Cardiac fibroblast (primary cell): ENCODE measurements at regions not wholly inside any gene's neighbourhood (a gene's known extent, or its start where the extent isn't known, plus 50 kb on each side); places are given as distances from the start of the nearest gene placed in this dataset.

Experiments used
- DNase-seq, 2 donors: peaks; one replicate each; pipeline versions ENCODE4 v3.0.0 to v3.0.0-alpha.2; 2010; ENCODE audit warnings: low read depth in 2 of 2
- H3K4me3 ChIP-seq, 2 donors: replicated peaks in 1 of 2; 1 replicate in 1 of 2; 2 replicates in 1 of 2; pipeline ENCODE4 v1.5.1; 2011; ENCODE audit warnings: low read depth in 2 of 2, low read length in 2 of 2, mild to moderate bottlenecking in 2 of 2, moderate library complexity in 1 of 2
- CTCF ChIP-seq: IDR thresholded peaks from one replicate; pipeline ENCODE4 v1.5.1; 2011; ENCODE audit warnings: low read depth, mild to moderate bottlenecking, low read length, inconsistent platforms

GRCh38 chr1:83742446-83742845, 256.5 kb downstream of the TTLL7 start:
- no peak for TF ChIP-seq CTCF
- DNase-seq: no peak
- H3K4me3 ChIP-seq: no peak overlapping the region

- no peak for DNase-seq
- no peak overlapping the region for H3K4me3 ChIP-seq
- no peak for TF ChIP-seq CTCF
Measured at GRCh38 chr1:83741770-83742169, 257.2 kb downstream of the TTLL7 start.

- TF ChIP-seq CTCF: no peak
- no peak overlapping the region for H3K4me3 ChIP-seq
- DNase-seq: no peak
Measured at GRCh38 chr1:83741348-83741747, 257.6 kb downstream of the TTLL7 start.

- no peak overlapping the region for H3K4me3 ChIP-seq
- no peak for TF ChIP-seq CTCF
- DNase-seq: no peak
Measured at GRCh38 chr1:83735526-83735925, 263.4 kb downstream of the TTLL7 start.

GRCh38 chr1:83734420-83734819, 264.5 kb downstream of the TTLL7 start:
- no peak overlapping the region for H3K4me3 ChIP-seq
- no peak for DNase-seq

GRCh38 chr1:83725735-83726360, 273.1 kb downstream of the TTLL7 start:
- TF ChIP-seq CTCF: no peak
- no peak for DNase-seq

More at GRCh38 chr1:83734420-83734819, 264.5 kb downstream of the TTLL7 start:
- no peak for TF ChIP-seq CTCF

GRCh38 chr1:83718338-83718737, 280.6 kb downstream of the TTLL7 start:
- no peak for DNase-seq
- no peak overlapping the region for H3K4me3 ChIP-seq
- no peak for TF ChIP-seq CTCF

More at GRCh38 chr1:83725735-83726360, 273.1 kb downstream of the TTLL7 start:
- H3K4me3 ChIP-seq: no peak overlapping the region
